ENCODE measurements at regions not wholly inside any gene's neighbourhood (a gene's known extent, or its start where the extent isn't known, plus 50 kb on each side); places are given as distances from the start of the nearest gene placed in this dataset.
"Not testable (repeated sequence)": the region's sequence is repeated elsewhere in the genome, so short reads cannot be mapped to it uniquely, and the experiment has no call there.

DNA sequence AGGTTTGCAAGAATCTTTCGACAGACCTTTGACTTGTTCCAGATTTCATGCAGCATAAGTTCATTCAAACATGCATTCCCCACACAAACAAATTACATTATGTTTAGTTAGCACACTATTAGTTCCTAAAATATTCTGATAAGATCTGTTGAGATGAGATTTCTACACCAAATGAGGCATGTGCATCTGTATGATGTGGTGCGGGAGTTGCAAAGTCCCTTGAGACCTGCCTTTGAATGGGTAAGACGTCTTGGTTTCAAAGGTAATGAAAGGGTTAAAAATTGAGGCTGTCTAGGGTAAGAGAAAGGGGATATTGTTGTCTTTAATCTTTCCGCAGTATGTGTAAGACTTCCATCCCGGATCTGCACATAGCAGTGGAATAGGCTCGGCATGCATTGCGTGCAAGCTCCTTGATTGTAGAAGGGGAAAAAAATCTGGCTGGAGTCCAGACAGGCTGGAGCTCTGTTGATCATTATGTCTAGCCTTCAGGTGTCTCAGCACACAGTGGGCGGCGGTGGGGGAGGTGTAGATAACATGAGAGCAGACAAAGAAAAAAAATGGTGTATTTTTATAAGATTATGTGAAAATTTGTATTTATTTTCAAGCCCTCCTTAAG, 296.6 kb downstream of the PTPRC start:
- DNase-seq, result peak; percentile 97

DNA sequence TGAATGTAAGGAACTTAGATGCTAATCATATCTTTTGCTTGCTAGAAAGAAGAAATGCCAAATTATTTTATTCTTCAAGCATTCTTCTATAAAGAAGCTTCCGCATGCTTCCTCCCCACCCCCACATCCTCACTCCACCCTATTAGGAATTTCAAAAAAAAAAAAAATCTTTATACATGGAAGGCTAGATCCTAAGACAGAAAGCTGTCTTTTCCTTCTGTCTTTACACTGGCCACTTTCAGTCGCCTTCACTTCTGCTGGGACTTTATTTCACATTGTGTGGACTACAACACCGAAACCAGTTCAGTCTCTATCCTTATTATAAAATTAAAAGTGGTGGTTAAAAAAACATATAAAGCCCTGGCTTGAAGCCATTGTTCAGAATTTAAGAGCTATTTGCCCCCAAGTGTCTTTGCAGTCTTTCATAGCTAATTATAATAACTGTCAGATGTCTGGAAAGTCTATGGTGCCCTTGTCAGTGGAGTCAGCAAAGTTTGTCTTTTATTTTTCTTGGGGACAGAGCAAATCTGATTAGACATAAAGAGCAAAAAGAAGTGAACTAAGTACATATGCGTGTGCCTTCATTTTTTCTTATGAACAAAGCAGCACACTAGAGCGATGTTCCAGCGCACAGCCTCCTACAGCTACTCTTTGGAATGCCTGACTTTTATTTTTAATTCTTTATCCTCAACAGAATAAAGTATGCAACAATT, 297.7 kb downstream of the PTPRC start:
- peak; percentile 63 for DNase-seq

DNA sequence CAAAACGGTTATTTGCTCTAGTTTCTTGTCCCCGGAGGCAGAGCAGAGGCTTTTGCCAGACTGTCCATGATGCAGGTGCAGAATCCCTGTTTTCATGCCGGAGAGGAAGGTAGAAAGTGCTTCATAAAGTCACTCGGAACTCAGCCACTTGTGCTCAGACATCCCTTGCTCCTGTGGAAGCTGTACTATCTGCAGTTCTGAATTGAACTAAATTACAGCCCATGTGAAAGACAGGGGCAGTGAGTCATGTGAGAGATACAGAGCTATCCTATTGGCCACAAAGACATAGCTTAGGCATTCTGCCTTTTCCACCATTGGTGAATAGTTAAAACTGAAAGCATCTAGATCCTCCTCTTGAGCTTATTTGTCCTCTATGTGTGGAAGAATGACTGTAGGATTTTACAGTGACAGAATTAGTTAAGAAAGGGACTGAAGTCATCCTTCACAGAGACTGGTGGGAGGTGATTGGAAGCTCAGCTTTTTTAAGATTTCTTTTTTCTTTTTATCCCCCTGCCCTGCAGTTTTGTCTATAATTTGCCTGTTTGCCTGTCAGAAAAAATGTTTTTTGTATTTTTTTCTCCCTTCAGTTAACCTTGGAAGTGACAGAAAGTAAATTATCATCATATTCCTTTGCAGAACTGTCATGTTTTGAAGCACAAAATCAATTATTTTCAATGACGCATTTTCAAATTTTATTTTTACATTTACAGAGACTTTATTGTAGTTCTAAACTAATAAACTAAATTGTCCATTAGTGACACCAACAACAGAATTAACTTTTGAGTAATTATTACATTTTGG, 298.6 kb downstream of the PTPRC start:
- peak; percentile 96 for DNase-seq

DNA sequence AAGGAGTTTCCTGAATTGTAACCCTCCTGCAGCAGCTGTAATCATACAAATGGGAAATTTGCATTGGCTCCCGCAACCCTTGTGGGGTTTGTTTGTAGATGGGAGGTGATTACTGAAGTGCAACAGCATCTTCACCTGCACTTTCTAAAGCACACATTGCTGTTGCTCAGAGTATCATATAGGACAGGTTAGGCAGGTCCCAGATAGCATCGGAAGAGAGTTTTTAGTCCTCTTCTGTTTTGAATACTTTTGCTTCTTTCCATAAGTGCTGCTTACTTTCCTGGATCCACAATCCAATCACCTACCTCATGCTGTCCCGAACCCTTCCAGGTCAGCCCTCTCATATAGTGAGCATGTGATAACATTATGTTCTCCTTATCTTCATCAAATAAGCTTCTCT, 300.4 kb downstream of the PTPRC start:
- DNase-seq, result no peak

DNA sequence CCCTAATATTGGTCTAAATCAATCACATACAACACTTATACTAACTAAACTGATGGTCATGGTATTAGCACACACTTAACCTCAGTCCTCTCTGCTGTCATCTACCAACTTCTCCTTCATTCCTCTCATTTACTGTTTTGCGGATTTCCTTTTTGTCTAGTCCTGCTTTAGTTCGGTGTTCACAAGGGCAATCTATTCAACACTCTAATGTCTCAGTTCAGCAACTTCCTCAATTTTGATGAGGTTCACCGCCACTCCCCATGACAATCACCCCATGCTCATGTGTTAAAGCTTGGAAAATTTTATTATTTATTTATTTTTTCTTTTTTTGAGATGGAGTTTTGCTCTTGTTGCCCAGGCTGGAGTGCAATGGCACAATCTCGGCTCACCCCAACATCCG, 301.1 kb downstream of the PTPRC start:
- DNase-seq, result no peak

DNA sequence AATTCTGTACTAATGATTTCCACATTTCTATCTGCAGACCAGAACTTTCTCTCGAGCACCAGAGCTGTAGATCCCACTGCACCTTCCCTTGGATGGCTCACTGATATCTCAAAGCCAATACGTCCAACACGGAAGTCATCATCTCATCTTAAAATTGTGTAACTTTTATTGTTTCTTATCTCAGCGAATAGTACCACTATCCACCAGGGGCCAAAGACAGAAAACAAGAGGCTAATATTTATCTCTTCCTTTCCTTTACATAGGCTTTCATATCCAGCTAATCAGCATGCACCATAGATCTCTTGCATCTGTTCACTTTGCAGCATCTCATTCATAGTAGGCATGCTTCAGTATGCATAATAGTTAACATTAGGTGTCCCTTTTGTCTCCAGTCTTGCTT, 303.6 kb downstream of the PTPRC start:
- no peak for DNase-seq

DNA sequence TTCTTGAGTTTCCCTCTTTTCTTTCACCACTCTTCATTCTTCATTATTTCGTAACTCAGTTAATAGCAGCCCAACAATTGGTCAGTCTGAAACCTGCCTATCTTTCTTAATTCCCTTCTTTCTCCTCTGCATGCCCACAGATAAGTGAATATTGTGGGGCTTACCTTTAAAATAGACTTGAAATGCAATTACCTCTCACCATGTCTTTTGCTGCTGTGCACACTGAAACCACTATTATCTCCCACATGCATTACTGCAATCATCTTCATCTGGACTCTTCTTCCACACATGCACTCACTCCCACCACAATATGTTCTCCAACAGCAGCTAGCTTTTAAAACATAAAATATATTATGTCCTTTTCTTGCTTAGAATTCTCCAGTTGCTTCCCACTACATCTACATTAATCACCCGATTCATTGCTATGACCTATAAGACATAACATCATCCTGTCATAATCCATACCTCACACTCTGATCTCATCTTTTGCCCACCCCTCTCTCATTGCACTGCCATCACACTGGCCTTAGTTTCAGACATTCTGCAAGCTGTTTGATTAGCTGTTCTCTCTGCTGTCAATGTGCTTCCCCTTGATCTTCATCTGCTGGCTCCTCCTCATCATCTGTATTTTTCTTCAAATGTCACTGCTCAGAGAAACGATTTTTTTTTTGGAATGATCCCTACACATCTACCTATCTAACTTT, 304.8 kb downstream of the PTPRC start:
- DNase-seq, result no peak

DNA sequence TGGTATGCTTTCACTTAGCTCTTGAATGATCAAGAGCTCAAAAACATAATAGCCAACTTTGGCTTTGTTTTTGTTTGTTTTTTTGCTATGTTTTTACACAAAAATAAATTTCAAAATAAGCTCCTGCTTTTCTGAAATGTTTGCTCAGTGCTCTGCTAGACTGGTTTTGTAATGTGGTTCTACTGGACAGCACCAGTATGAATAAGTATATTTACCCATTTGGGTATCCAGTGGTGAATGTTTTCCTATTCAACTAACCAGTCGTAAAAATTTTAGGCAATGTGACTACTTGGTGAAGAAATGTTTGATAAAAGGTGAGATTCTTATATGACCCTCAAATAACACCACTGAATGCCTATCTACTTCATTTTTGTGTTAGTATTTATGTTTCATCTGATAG, 308.6 kb downstream of the PTPRC start:
- no peak for DNase-seq

DNA sequence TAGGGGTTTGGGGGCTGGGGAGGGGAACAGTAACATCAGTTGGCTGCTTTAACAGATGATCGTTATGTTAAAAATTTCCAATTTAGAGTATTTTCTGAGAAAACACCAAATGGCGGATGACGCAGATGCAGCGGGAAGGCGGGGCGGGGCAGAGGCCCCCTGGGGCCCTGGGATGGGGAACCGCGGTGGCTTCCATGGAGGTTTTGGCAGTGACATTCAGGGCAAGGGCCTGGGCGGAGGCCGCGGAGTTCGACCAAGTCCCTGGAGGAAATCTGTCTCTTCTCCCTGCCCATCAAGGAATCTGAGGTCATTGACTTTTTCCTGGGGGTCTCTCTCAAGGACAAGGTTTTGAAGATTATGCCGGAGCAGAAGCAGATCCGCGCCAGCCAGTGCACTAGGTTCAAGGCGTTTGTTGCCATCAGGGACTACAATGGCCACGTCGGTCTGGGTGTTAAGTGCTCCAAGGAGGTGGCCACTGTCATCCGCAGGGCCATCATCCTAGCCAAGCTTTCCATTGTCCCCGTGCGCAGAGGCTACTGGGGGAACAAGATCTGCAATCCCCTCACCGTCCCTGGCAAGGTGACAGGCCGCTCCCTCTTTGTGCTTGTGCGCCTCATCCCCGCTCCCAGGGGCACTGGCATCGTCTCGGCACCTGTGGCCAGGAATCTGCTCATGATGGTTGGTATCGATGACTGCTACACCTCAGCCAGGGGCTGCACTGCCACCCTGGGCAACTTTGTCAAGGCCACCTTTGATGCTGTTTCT, 310.2 kb downstream of the PTPRC start:
- DNase-seq, result no peak

DNA sequence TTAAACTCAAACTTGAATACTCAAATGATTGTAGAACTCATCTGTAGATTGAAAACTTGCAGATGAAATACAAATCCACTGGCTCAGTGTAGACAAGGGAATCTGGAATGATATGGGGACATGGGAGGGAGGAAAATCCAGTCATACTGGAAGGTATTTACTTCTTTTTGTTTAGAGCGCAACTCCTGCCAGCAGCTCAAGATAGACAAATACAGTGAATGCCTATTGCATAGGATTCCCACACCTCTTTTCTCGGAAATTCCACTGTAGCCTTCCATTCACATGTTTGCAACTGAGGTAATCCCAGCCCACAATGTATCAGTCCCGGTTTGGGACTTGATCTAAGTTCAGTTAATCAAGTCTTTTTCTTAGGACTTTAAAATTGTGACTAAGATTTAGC, 311.2 kb downstream of the PTPRC start:
- DNase-seq, result no peak

DNA sequence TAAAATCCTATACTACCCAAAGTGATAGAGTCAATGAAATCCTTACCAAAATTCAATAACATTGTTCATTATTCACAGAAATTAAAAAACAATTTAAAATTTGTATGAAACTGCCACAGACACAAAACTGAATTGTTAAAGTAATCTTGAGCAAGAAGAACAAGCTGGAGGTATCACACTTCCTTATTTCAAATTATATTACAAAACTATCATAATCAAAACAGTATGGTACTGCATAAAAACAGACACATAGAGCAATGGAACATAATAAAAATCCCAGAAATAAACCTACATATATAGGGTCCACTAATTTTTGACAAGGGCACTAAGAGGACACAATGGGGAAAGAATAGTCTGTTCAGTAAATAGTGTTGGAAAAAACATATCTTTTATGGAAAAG, 316.2 kb downstream of the PTPRC start:
- DNase-seq, result no peak

DNA sequence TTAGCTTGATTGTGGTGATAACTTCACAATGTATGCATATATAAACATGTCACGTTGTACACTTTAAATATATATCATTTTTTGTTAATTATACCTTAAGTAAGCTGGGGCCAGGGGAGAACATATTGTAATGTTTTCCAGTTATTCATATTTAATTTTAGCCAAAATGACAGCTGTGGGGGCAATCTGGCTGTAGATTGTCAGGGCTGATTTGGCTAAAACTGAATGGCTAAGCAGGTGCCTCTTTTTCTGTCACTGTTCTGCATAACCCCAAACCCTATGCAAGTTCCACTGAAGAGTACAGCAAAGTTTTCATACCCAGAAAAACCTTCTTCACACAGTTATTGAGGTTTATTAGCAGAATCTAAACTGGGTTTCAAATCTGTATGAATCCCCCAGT, 318.2 kb downstream of the PTPRC start:
- no peak for DNase-seq

DNA sequence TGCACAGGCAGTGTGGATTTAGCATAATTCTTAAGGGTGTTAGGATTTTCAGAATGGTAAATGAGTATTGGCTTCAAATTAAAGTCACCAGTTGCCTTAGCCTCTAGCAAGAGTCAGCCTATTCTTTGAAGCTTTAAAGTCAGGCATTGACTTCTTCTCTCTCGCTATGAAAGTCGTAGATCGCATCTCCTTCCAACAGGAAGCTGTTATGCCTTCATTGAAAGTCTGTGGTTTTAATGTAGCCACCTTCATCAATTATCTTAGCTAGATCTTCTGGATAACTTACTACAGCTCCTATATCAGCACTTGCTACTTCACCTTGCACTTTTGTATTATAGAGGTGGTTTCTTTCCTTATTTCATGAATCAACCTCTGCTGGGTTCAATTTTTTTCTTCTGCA, 320.2 kb downstream of the PTPRC start:
- DNase-seq, result no peak

DNA sequence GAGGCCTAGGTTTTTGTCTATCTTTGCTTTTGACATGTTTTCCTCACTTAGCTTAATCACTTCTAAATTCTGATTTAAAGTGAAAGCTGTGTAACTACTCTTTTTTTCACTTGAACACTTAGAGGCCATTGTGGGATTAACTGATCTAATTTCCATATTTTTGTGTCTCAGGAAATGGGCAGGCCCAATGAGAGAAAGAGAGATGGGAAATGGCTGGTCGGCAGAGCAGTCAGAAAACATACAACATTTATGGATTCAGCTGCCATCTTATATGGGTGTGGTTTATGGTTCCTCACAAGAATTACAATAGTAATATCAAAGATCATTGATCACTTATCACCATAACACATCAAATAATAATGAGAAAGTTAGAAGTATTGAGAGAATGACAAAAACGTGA, 320.8 kb downstream of the PTPRC start:
- DNase-seq, result no peak

DNA sequence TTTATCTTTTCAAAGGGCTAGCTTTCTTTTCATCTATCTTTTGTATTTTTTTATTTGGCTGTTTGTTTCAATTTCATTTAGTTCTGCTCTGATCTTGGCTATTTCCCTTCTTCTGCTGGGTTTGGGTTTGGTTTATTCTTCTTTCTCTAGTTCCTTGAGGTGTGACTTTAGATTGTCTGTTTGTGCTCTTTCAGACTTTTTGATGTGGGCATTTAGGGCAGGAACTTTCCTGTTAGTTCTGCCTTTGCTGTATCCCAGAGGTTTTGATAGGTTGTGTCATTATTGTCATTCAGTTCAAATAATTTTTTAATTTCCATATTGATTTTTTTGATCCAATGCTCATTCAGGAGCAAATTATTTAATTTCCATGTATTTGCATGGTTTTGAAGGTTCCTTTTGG, 325.0 kb downstream of the PTPRC start:
- DNase-seq, result not testable (repeated sequence)

DNA sequence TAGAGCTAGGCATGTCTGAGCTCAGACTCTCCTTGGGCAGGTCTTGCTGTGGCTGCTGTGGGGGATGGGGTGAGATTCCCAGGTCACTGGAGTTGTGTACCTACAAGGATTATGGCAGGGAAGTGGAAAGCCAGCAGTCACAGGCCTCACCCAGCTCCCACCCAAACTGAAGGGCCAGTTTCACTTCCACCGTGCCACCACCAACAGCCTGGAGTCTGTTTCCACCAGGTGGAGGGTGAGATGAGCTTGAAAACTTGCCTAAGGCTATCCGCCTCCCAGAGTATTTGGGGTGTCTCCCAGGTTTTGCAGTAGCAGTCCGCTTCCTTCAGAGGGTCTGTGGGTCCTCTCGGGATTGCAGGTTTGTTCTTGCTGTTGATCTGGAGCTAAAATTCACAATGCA, 327.7 kb downstream of the PTPRC start:
- no peak for DNase-seq

DNA sequence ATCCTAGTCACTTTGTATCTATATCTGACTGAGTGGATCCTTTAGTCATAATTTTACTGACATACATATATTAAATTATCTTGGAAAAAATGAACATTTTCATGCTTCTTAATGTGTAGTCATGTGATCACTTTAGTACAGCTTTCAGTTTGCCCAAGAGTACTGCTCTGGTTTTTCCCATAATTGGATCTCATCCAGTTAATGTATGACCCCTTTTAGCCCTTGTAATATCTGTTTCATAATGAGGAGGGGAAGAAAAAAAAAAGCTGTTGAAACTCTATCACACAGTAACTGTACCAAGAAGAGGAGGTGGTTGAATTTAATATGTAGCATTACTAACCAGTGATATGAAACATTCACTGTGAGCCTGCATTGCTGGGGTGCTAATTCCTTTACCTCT, 328.7 kb downstream of the PTPRC start:
- DNase-seq, result no peak

DNA sequence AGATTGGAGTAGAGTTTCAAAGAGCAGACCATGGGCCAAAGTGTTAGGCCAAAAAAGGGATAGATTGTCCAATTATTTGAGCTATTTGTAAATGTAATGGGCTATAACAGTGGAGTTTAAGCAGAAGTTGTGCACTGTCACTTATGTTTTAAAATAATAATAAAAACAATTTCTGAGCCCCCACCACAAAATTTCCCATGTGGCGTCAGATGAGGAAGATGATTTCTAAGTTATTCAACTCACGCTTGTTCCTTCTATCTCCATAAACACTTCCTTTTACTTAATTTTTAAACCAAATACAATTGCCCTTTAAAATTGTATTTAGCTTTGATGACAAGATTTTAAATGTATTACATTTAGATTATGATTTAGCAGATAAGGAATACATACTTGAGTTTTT, 330.0 kb downstream of the PTPRC start:
- DNase-seq, result no peak

DNA sequence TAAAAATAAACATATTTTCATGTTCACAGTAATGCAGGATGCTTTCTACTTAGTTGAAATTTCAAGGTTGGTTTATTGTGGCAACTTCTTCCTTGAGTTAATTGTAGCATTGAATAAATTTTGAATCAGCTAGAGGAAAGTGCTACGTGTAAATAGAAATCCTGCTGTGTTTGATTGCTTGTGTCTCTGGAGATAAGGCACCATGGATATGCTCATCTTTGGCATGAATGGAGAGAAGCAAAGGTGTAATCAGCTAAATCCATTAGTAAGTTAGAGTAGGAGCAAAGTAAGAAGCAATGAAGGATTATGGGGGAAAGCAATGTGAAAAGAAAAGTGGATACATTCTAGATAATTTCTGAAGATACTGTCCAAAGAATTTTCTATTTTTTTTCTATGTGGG, 331.1 kb downstream of the PTPRC start:
- no peak for DNase-seq

DNA sequence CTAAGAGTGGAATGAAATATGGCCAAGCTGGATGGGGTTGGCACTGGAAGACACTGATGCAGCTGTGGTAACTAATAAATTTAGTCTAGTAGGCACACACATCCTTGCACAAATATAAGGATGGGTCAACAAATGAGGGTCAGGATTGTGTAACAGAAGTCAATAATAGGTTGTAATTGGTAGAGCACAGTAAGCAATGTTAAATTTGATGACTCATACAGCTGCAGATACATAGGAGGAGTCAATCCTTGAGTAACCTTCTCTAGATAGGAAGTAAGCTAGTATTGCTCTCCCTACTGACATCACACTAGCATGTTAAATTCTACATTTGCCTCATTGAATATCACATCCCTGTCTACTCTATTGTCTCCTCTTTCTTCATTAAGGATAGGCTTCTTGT, 332.1 kb downstream of the PTPRC start:
- DNase-seq, result peak; percentile 5

DNA sequence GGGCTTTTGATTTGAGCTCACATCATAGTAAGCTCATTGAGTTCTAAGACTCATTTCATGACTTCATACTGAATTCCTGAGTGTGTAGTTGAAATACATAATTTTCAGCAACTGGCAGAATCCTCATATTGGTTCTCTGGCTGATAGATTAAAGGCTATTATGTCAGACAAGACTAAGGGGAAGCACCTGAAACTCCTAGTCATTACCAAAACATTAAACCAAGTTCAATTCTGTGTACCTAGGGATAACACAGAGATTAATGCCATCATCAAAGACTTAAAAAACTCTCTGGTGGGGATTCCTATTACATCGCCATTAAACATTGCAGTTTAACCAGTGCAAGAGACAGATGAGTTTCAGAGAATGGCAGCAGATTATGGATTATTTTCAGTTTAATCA, 339.1 kb downstream of the PTPRC start:
- no peak for DNase-seq

DNA sequence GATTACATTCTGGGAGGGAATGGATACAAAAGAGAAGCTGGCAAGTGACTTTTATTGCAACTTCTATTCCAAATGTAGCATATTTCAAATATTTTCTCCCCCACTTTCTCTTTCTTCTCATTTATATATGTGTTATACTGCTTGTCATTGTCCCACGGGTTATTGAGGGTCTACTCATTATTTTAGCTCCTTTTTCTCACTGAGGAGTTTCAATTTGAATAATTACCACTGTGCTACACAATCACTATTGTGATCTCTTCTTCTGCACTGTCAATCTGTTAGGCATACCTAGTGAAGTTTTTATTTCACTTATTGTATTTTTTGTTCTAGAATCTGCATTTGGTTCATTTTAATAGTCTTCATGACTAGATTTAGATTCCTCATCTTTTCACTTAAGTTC, 339.7 kb downstream of the PTPRC start:
- no peak for DNase-seq

DNA sequence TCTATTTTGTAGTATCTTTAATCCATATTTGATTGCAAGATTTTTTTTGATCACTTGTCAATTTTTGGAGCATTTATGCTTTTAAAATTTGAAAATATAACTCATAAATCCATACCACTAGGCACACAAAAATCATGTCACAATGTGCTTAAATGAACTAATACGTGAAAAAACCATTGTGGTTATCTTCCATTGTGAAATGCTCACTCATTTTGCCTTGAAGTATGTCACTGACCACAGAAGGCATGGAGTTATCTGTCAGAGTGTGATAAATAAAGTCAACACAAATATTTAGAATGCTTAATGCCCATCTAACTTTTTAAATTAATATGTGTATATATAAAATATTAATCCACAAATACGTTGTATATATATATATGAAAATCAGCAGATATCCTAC, 347.2 kb downstream of the PTPRC start:
- DNase-seq, result no peak

Data from fibroblast of skin of scalp (primary cell).